ENCODE measurements at regions not wholly inside any gene's neighbourhood (a gene's known extent, or its start where the extent isn't known, plus 50 kb on each side); places are given as distances from the start of the nearest gene placed in this dataset.

GRCh38 chr6:125537090-125537489 lies 212.3 kb upstream of the HEY2 start:
- Histone ChIP-seq H2BK120ac (replicated peaks; ENCODE audit: low read depth, low read length) (no peak overlapping the region), H3K14ac (ENCODE audit: insufficient read length) (no peak overlapping the region), H2BK15ac (ENCODE audit: low read length) (no peak overlapping the region), H3K4ac (replicated peaks; ENCODE audit: insufficient read length, low read depth, low read length) (no peak overlapping the region), H3K79me2 (ENCODE audit: control insufficient read depth in 1 of 2, insufficient read depth in 2 of 2, low read length in 2 of 2) (no peaks in the 10 kb centered on the region), H4K5ac (ENCODE audit: insufficient read length, low read depth, low read length) (no peak overlapping the region), H3K9me3 (ENCODE audit: insufficient read depth in 2 of 2, low read depth in 1 of 2, low read length in 1 of 2) (no peaks in the 10 kb centered on the region), H3K27me3 (replicated peaks in 1 of 4; ENCODE audit: control insufficient read depth in 3 of 4, extremely low read depth in 1 of 4, insufficient read depth in 3 of 4, low read length in 3 of 4) (no peaks in the 10 kb centered on the region), H2AK5ac (ENCODE audit: low read depth, low read length) (no peak overlapping the region), H3K4me1 (replicated peaks in 1 of 4; ENCODE audit: control insufficient read depth in 3 of 4, insufficient read depth in 4 of 4, low read length in 3 of 4) (peaks cover 0 to 11% (median 0%) of the 10 kb centered on the region in 4 experiments; a peak in 2 of 7 replicates), H4K91ac (replicated peaks; ENCODE audit: insufficient read length, low read length) (no peak overlapping the region), H3K56ac (replicated peaks; ENCODE audit: insufficient read length, low read depth, low read length) (no peak overlapping the region), H2BK20ac (ENCODE audit: low read length) (no peak overlapping the region), H3K23me2 (ENCODE audit: low read depth, low read length) (peaks cover 2% of the 10 kb centered on the region; the same call in 1 of the 2 replicates), H3K36me3 (ENCODE audit: control insufficient read depth in 2 of 4, insufficient read depth in 4 of 4, low read length in 3 of 4) (no peaks in the 10 kb centered on the region), H4K20me1 (replicated peaks in 1 of 2; ENCODE audit: control insufficient read depth in 1 of 2, insufficient read depth in 2 of 2, low read length in 2 of 2) (no peaks in the 10 kb centered on the region), H3K4me3 (ENCODE audit: extremely low read depth in 1 of 4, insufficient read depth in 2 of 4, low read depth in 3 of 4, low read length in 4 of 4) (no peak overlapping the region), H3K79me1 (ENCODE audit: low read depth, low read length) (no peaks in the 10 kb centered on the region), H2BK5ac (ENCODE audit: low read depth, low read length) (no peak overlapping the region), H3K27ac (ENCODE audit: low read depth, low read length) (no peak overlapping the region), H3K9ac (replicated peaks in 1 of 4; ENCODE audit: extremely low read depth in 1 of 4, low read depth in 3 of 4, low read length in 3 of 4) (no peak overlapping the region), H3K23ac (ENCODE audit: insufficient read length) (no peak overlapping the region), H4K8ac (ENCODE audit: extremely low read depth, insufficient read depth, low read length) (no peak overlapping the region), H2BK12ac (ENCODE audit: low read depth, low read length) (no peak overlapping the region), H3K18ac (ENCODE audit: extremely low read depth, low read length) (no peak overlapping the region), H2AFZ (ENCODE audit: low read length) (no peak overlapping the region), H3K4me2 (ENCODE audit: insufficient read depth in 1 of 2, low read depth in 2 of 2, low read length in 2 of 2) (no peak overlapping the region)
- ChIA-PET CTCF (ENCODE audit: partially characterized antibody) (interaction anchor here (0.8 to 1.8 kb wide), 3 partner anchors 180 to 278 kb away, joined by 3 read pairs; no protein-coding TSS in a partner anchor), POLR2A (ENCODE audit: partially characterized antibody) (interaction anchor here (0.9 kb wide), 1 partner anchor 8 kb away, joined by 3 read pairs; no protein-coding TSS in a partner anchor)
- WGBS, 2 experiments (ENCODE audit: extremely low coverage in 1 of 2, insufficient coverage in 1 of 2, insufficient read length in 1 of 2, insufficient replicate concordance in 2 of 2, low coverage in 1 of 2, low lambda C conversion rate in 2 of 2, missing lambda C conversion rate in 1 of 2), result 93% methylated on average over 2 of the region's 2 CpGs; no CpG with 5 or more reads in 1 of the 2 experiments
- DNase-seq (ENCODE audit: low read depth in 1 of 2, low spot score in 2 of 2) (no peak), FAIRE-seq (no peak)
- TF ChIP-seq SIX5 (IDR thresholded peaks at IDR 0.05; ENCODE audit: low read depth, low read length) (no peak), RNF2 (IDR thresholded peaks at IDR 0.05; ENCODE audit: borderline replicate concordance, low read depth, low read length, missing control alignments, poor library complexity, severe bottlenecking) (no peak)
- TF ChIP-seq, protein P1, sequence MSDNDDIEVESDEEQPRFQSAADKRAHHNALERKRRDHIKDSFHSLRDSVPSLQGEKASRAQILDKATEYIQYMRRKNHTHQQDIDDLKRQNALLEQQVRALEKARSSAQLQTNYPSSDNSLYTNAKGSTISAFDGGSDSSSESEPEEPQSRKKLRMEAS (IDR thresholded peaks at IDR 0.05), result no peak

Data from H1 (cell line).